Pancreas (tissue), 10 donors: ENCODE measurements at regions not wholly inside any gene's neighbourhood (a gene's known extent, or its start where the extent isn't known, plus 50 kb on each side); places are given as distances from the start of the nearest gene placed in this dataset.
"Not testable (repeated sequence)": the region's sequence is repeated elsewhere in the genome, so short reads cannot be mapped to it uniquely, and the experiment has no call there.

ENCODE experiments used
- ATAC-seq, 4 donors: fragments of 200-7000 bp; cut with Tn5 transposase; one replicate each; pipeline versions ENCODE4 v1.8.0 to v1.9.1; 2020; ENCODE audit warnings: mild to moderate bottlenecking in 4 of 4, moderate library complexity in 4 of 4
- DNase-seq, 6 donors: peaks; one replicate each; pipeline ENCODE4 v3.0.0-alpha.2; 2020
- FAIRE-seq: peaks from 2 replicates; lab custom pipeline; 2012; peaks lifted over from hg19 to GRCh38; lab: Jason Lieb, UNC
- H3K27ac ChIP-seq, 4 donors: fragments of 200-600 bp; sonication (generic); 1 replicate in 3 of 4; 2 replicates in 1 of 4; pipeline versions ENCODE4 v1.5.0 to v1.8.0; 2020
- H3K27me3 ChIP-seq, 4 donors: fragments of 200-600 bp; one replicate each; pipeline ENCODE4 v1.8.0; 2021
- H3K36me3 ChIP-seq, 3 donors: fragments of 200-600 bp; sonication (generic) in 1 of 3; one replicate each; pipeline versions ENCODE4 v1.5.0 to v1.8.0; 2020 to 2021
- H3K4me1 ChIP-seq, 3 donors: fragments of 200-600 bp; one replicate each; pipeline ENCODE4 v1.8.0; 2021
- H3K4me3 ChIP-seq, 4 donors: fragments of 200-600 bp; sonication (generic) in 2 of 4; one replicate each; pipeline versions ENCODE4 v1.5.0 to v1.8.0; 2020 to 2021
- H3K9me3 ChIP-seq, 4 donors: fragments of 200-600 bp; one replicate each; pipeline ENCODE4 v1.8.0; 2021
- WGBS, 2 donors: extraction: QIAGEN DNeasy Blood & Tissue Kit; methylation state at CpG; one replicate each; pipeline ENCODE4 v1.1.7; 2013; 5-methylcytosine and 5-hydroxymethylcytosine counted together
- intact Hi-C, 3 donors: fragments of 100-400 bp; cut with DNase I; formaldehyde crosslinking; loops; one replicate each; pipeline versions ENCODE4 v1.11.1 to v1.14.2; 2022
- TF ChIP-seq, protein P1 (sequence below), 4 donors: fragments of 200-600 bp; sonication (generic) in 3 of 4; IDR thresholded peaks; one replicate each; pipeline versions ENCODE4 v1.5.0 to v1.8.0; 2021; ENCODE audit warnings: antibody characterized with exemption in 4 of 4
- donor health status: healthy with polysubstance abuse.
- donor health status: DM: no; HTN: no; CAD: no; lungs with moderate emphysema.
- donor health status: DM: no; HTN: no; CAD: no.
- donor health status: control.
- donor health status: control.
- donor health status: Bipolar disorder and iron deficiency.
- donor health status: DM: yes; HTN: yes; CAD: no.
- donor health status: DM: no; HTN: no; CAD: no.
- donor health status: DM: no; HTN: no; CAD: no.
- donor health status: DM: yes; HTN: yes; CAD: no.

DNA sequence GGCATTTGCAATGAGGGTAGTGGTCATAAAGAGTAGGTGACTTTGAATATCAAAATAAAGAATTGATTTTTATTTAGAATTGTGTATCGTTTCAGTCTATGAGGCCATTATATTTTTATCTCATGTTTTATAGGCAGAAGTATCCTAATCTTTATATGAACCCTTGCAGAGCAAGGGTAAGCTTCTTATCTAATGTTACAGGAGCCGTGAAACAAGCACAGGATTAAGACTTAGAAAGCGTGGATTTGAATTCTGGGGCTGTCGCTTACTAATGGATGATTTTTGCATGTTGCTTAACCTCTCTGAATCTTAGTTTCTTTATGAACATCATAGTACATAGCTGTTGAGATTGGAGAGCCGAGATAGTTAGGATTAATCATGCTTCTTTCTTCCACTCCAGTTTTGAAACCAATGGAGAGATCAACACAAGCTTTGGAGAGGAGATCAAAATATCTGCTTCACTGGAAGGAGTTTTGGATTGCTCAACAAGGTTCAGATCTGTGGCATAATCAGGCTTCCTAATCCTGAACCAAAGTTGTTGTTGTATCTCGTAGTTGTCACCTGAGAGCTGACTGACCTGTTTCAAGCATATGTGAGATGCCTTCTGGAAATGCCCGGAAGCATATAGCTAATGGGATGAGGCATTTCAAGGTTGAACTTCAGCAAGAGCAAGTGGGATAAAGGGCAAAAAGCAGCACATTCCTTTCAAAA lies 166.9 kb upstream of the GK2 start:
- 76 to 87% methylated on average over 7 of the region's 7 CpGs for WGBS, 2 donors
- intact Hi-C loops, result no loop called here
- DNase-seq, result no peak
- TF ChIP-seq, protein P1, sequence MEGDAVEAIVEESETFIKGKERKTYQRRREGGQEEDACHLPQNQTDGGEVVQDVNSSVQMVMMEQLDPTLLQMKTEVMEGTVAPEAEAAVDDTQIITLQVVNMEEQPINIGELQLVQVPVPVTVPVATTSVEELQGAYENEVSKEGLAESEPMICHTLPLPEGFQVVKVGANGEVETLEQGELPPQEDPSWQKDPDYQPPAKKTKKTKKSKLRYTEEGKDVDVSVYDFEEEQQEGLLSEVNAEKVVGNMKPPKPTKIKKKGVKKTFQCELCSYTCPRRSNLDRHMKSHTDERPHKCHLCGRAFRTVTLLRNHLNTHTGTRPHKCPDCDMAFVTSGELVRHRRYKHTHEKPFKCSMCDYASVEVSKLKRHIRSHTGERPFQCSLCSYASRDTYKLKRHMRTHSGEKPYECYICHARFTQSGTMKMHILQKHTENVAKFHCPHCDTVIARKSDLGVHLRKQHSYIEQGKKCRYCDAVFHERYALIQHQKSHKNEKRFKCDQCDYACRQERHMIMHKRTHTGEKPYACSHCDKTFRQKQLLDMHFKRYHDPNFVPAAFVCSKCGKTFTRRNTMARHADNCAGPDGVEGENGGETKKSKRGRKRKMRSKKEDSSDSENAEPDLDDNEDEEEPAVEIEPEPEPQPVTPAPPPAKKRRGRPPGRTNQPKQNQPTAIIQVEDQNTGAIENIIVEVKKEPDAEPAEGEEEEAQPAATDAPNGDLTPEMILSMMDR (IDR thresholded peaks at IDR 0.05), result no peak
- Histone ChIP-seq H3K36me3 (no peaks in the 10 kb centered on the region), H3K9me3 (no peaks in the 10 kb centered on the region), H3K27ac (no peak overlapping the region), H3K4me3 (no peak overlapping the region), H3K4me1 (no peaks in the 10 kb centered on the region), H3K27me3 (no peaks in the 10 kb centered on the region)
- no peak for FAIRE-seq
- no peak for ATAC-seq

DNA sequence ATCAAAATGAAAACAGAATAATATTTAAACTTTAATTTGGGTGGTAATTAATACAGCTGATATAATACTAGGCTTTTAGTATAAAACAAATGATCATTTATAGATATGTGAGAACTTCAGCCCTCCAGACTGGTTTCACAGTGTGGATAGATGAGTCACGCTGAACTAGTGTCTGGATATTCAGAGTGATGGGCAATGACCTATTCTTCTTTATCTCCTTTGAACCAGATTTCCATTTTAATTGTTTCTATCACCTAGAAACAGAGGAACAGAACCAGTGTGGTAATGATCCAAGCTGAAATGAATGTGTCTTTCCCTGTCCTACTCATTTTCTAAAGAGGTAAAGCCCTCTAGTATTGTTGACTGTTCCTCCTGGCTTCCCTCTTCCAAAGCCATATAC lies 155.2 kb upstream of the GK2 start:
- Histone ChIP-seq H3K36me3 (no peaks in the 10 kb centered on the region), H3K4me1 (no peaks in the 10 kb centered on the region), H3K4me3 (no peak overlapping the region), H3K27ac (no peak overlapping the region), H3K27me3 (no peaks in the 10 kb centered on the region), H3K9me3 (no peaks in the 10 kb centered on the region)
- no peak for FAIRE-seq
- no peak for ATAC-seq
- 90% methylated on average over 1 of the region's 1 CpG for WGBS, 2 donors
- DNase-seq, result no peak
- intact Hi-C loops, result no loop called here
- TF ChIP-seq, protein P1 (IDR thresholded peaks at IDR 0.05), result no peak

DNA sequence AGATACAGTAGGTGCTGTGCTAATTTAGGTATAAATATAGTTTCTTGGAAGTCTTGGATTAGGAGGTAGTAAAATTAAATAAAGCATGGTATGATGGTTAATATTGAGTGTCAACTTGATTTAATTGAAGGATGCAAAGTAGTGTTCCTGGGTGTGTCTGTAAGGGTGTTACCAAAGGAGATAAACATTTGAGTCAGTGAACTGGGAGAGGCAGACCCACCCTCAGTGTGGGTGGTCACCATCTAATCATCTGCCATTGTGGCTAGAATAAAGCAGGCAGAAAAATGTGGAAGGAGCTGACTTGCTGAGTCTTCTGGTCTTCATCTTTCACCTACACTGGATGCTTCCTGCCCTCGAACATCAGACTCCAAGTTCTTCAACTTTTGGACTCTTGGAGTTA lies 153.7 kb upstream of the GK2 start:
- TF ChIP-seq, protein P1 (IDR thresholded peaks at IDR 0.05), result no peak
- no peaks in the 10 kb centered on the region for H3K4me1 ChIP-seq
- H3K27ac ChIP-seq, result no peak overlapping the region
- ATAC-seq, result no peak
- no peak for FAIRE-seq
- DNase-seq, result no peak
- WGBS, 2 donors, result 43 to 51% methylated on average over 1 of the region's 1 CpG
- H3K27me3 ChIP-seq, result no peaks in the 10 kb centered on the region
- intact Hi-C loops, result no loop called here
- H3K36me3 ChIP-seq, result no peaks in the 10 kb centered on the region
- no peaks in the 10 kb centered on the region for H3K9me3 ChIP-seq
- H3K4me3 ChIP-seq, result no peak overlapping the region

DNA sequence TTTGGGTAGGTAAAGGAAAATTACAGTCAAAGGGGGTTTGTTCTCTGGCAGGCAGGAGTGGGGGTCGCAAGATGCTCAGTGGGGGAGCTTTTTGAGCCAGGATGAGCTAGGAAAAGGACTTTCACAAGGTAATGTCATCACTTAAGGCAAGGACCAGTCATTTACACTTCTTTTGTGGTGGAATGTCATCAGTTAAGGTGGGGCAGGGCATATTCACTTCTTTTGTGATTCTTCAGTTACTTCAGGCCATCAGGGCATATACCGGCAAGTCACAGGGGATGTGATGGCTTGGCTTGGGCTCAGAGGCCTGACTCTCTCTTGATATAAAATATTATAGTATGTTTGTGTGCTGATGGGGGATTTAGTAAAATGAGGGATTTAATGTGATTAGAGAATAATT lies 151.4 kb upstream of the GK2 start:
- WGBS, 2 donors, result 80 to 82% methylated on average over 2 of the region's 2 CpGs

DNA sequence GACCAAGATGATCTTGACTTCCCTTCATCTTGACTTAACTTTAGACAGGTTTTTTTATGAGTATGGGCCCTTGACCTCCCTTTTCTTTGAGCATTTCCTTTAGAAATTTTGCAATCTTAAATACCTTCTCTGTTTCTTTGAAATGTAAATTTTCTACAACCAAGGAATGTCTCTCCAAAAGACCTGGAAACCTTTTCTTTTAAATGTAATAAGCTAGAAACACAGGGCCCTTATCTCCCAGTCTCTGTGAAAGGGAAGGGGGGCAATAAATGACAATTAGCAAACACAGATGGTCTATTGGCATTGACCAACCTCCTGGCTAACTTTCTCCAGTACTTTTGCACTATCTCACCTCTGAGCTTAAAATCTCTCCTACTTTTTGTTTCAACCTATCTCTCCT lies 144.3 kb upstream of the GK2 start:
- TF ChIP-seq, protein P1 (IDR thresholded peaks at IDR 0.05), result no peak
- H3K4me3 ChIP-seq, result no peak overlapping the region
- H3K4me1 ChIP-seq, result no peaks in the 10 kb centered on the region
- no peaks in the 10 kb centered on the region for H3K36me3 ChIP-seq
- H3K27me3 ChIP-seq, result no peaks in the 10 kb centered on the region
- intact Hi-C loops, result no loop called here
- DNase-seq, result no peak
- H3K27ac ChIP-seq, result no peak overlapping the region
- no peak for FAIRE-seq
- H3K9me3 ChIP-seq, result no peaks in the 10 kb centered on the region
- ATAC-seq, result no peak

More for the DNA sequence above, 151.4 kb upstream of the GK2 start:
- H3K27me3 ChIP-seq, intact Hi-C loops, H3K9me3 ChIP-seq, ATAC-seq, H3K27ac ChIP-seq, DNase-seq, H3K4me3 ChIP-seq, FAIRE-seq, H3K4me1 ChIP-seq, H3K36me3 ChIP-seq: not testable (repeated sequence)
